PC-9 (cell line): ENCODE measurements at regions not wholly inside any gene's neighbourhood (a gene's known extent, or its start where the extent isn't known, plus 50 kb on each side); places are given as distances from the start of the nearest gene placed in this dataset.

Experiments used
- BruUV-seq: library from RNA; stranded (reverse); fragments of 400-500 nt; replicated peaks from 2 replicates; lab custom pipeline; 2021; lab: Mats Ljungman, UMichigan
- CTCF ChIA-PET: fragments of 300-600 bp; sonication (Branson Sonifier 250); formaldehyde crosslinking; loops from one replicate; lab custom pipeline; 2022; ENCODE audit warnings: antibody characterized with exemption; lab: Charles Lee
- POLR2A ChIA-PET: fragments of 300-600 bp; sonication (Branson Sonifier 250); formaldehyde crosslinking; loops from one replicate; lab custom pipeline; 2022; ENCODE audit warnings: antibody characterized with exemption; ENCODE audit not compliant: unreplicated experiment; lab: Charles Lee
- DNase-seq, 2 experiments: peaks; one replicate each; pipeline versions ENCODE4 v3.0.0 to v3.0.0-alpha.2; 2015 to 2022; ENCODE audit warnings: mixed read lengths in 1 of 2
- H2AFZ ChIP-seq: fragments of 200-600 bp; sonication (generic); 2 replicates; pipeline ENCODE4 v1.8.1; 2017; ENCODE audit warnings: antibody characterized with exemption
- H3F3A ChIP-seq: fragments of 200-600 bp; sonication (generic); 2 replicates; pipeline ENCODE4 v1.8.1; 2017; ENCODE audit warnings: antibody characterized with exemption, mild to moderate bottlenecking, low read depth; ENCODE audit not compliant: insufficient read depth
- H3K27ac ChIP-seq: fragments of 200-600 bp; sonication (generic); 2 replicates; pipeline ENCODE4 v1.6.1; 2016; ENCODE audit warnings: mixed run types
- H3K27me3 ChIP-seq: fragments of 200-600 bp; sonication (generic); 2 replicates; pipeline ENCODE4 v1.6.1; 2016; ENCODE audit warnings: low read depth, mixed run types; ENCODE audit not compliant: insufficient read depth
- H3K36me3 ChIP-seq: fragments of 200-600 bp; sonication (generic); 2 replicates; pipeline ENCODE4 v1.6.1; 2016; ENCODE audit warnings: low read depth, mixed run types
- H3K4me1 ChIP-seq: fragments of 200-600 bp; sonication (generic); replicated peaks from 2 replicates; pipeline ENCODE4 v1.6.1; 2016; ENCODE audit warnings: mixed run types; ENCODE audit not compliant: insufficient read depth
- H3K4me2 ChIP-seq: fragments of 200-600 bp; sonication (generic); 2 replicates; pipeline ENCODE4 v1.6.1; 2017; ENCODE audit warnings: mixed run types
- H3K4me3 ChIP-seq: fragments of 200-600 bp; sonication (generic); 2 replicates; pipeline ENCODE4 v1.6.1; 2016; ENCODE audit warnings: mixed run types
- H3K79me2 ChIP-seq: fragments of 200-600 bp; sonication (generic); 2 replicates; pipeline ENCODE4 v1.6.1; 2017; ENCODE audit warnings: low read depth, mixed run types
- H3K9me2 ChIP-seq: fragments of 200-600 bp; sonication (generic); 2 replicates; pipeline ENCODE4 v1.8.1; 2017; ENCODE audit warnings: mild to moderate bottlenecking; ENCODE audit not compliant: insufficient read depth
- H3K9me3 ChIP-seq: fragments of 200-600 bp; sonication (generic); 2 replicates; pipeline ENCODE4 v1.8.1; 2016; ENCODE audit warnings: low read depth; ENCODE audit not compliant: insufficient read depth
- H4K20me1 ChIP-seq: fragments of 200-600 bp; sonication (generic); 2 replicates; pipeline ENCODE4 v1.8.1; 2017; ENCODE audit not compliant: insufficient read depth
- EZH2 ChIP-seq: fragments of 200-600 bp; sonication (generic); IDR thresholded peaks from 2 replicates; pipeline ENCODE4 v1.8.0; 2017; ENCODE audit warnings: antibody characterized with exemption, low read depth
- intact Hi-C: fragments of 100-400 bp; cut with micrococcal nuclease; formaldehyde crosslinking; loops from one replicate; pipeline ENCODE4 v1.10.0; 2022; ENCODE audit not compliant: unreplicated experiment
- TF ChIP-seq, protein P1 (sequence below): fragments of 200-600 bp; sonication (generic); conservative IDR thresholded peaks from 2 replicates; pipeline ENCODE4 v1.6.1; 2017; ENCODE audit warnings: mixed run types, antibody characterized with exemption, mild to moderate bottlenecking, moderate library complexity

DNA sequence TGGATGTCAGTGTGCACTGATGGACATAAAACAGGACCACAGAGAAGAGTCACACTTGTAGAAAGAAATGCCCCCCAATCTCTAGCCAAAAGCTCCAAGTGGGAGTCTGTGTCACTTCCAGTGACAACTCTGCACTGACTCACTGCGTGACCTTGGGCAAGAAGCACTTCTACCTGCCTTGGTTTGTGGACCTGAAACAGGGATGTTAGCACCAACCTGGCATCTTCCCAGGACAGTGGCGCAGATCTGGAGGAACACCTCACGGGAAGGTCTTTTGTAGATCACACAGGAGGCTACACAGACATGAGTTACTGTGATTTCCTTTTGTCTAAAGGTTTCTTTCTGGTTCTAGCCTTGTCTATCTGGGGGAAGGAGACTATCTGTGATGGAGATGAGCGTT lies 80.5 kb upstream of the DHRSX start:
- H3K4me1 ChIP-seq: no peaks in the 10 kb centered on the region
- H3K4me3 ChIP-seq: no peak overlapping the region
- H3K9me3 ChIP-seq: no peaks in the 10 kb centered on the region
- TF ChIP-seq, protein P1, sequence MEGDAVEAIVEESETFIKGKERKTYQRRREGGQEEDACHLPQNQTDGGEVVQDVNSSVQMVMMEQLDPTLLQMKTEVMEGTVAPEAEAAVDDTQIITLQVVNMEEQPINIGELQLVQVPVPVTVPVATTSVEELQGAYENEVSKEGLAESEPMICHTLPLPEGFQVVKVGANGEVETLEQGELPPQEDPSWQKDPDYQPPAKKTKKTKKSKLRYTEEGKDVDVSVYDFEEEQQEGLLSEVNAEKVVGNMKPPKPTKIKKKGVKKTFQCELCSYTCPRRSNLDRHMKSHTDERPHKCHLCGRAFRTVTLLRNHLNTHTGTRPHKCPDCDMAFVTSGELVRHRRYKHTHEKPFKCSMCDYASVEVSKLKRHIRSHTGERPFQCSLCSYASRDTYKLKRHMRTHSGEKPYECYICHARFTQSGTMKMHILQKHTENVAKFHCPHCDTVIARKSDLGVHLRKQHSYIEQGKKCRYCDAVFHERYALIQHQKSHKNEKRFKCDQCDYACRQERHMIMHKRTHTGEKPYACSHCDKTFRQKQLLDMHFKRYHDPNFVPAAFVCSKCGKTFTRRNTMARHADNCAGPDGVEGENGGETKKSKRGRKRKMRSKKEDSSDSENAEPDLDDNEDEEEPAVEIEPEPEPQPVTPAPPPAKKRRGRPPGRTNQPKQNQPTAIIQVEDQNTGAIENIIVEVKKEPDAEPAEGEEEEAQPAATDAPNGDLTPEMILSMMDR: no peak
- TF ChIP-seq EZH2: no peak
- intact Hi-C loops: no loop called here
- ChIA-PET CTCF (no interaction called here), POLR2A (no interaction called here)
- H3K36me3 ChIP-seq: no peaks in the 10 kb centered on the region
- H3K4me2 ChIP-seq: no peak overlapping the region
- H3K79me2 ChIP-seq: no peaks in the 10 kb centered on the region
- no peaks in the 10 kb centered on the region for H3F3A ChIP-seq
- DNase-seq: no peak
- H3K9me2 ChIP-seq: no peaks in the 10 kb centered on the region
- H3K27me3 ChIP-seq: no peaks in the 10 kb centered on the region
- no peak overlapping the region for H3K27ac ChIP-seq
- H4K20me1 ChIP-seq: no peaks in the 10 kb centered on the region
- no peak overlapping the region for H2AFZ ChIP-seq
- BruUV-seq: no TSS peak

DNA sequence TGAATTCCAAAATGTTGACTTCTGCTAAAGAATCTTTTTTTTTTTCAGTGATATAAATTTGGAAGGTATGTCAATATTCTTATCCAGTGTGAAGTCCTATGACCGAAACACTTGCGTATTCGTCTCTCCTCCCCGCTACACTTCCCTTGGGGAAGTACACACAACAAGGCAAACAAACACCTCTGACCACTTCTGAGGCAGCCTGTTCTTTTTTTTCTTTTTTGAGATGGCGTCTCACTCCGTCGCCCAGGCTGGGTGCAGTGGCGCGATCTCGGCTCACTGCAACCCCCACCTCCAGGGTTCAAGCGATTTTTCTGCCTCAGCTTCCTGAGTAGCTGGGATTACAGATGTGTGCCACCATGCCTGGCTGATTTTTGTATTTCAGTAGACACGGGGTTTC lies 78.1 kb upstream of the DHRSX start:
- Histone ChIP-seq H3K4me2 (no peak overlapping the region), H3K4me1 (no peaks in the 10 kb centered on the region), H4K20me1 (no peaks in the 10 kb centered on the region), H3K9me3 (no peaks in the 10 kb centered on the region), H2AFZ (no peak overlapping the region), H3F3A (no peaks in the 10 kb centered on the region), H3K4me3 (no peak overlapping the region), H3K27me3 (no peaks in the 10 kb centered on the region), H3K27ac (no peak overlapping the region), H3K9me2 (no peaks in the 10 kb centered on the region), H3K79me2 (no peaks in the 10 kb centered on the region), H3K36me3 (no peaks in the 10 kb centered on the region)
- TF ChIP-seq, protein P1: no peak
- no TSS peak for BruUV-seq
- ChIA-PET POLR2A (no interaction called here), CTCF (no interaction called here)
- intact Hi-C loops: no loop called here
- DNase-seq: no peak

DNA sequence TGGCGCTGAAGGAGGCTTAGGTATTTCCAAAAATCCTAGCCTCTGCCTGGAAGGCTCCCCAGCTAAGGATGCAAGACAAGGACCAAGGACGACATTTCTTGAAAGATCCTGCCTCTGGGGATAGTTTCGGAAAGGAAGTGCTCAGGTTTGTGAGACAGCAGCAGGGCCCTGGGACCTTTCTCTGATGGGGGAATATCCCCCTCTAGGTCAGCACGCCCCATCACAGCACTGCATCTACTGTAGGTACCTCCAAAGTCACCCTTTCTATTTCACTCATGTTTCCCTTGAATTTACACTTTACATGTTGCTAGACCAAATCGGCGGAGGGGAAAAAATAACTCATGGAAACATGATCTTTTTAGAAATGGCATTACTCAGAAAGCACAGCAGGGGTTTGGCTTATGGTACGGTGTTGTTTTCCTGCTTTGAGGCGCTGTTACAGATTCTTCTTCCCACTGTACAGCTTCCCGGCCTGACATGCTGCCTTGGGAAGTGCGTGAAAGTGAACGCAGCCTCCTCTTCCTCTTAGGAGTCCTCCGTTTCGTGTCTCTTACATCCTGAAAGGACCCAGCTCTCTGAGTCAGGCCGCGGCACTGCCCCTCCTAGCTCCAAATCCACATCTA lies 77.2 kb upstream of the DHRSX start:
- Histone ChIP-seq H3K79me2 (no peaks in the 10 kb centered on the region), H3K36me3 (no peaks in the 10 kb centered on the region), H2AFZ (no peak overlapping the region), H3K9me2 (no peaks in the 10 kb centered on the region), H3K4me1 (no peaks in the 10 kb centered on the region), H3K27me3 (no peaks in the 10 kb centered on the region), H3K27ac (no peak overlapping the region), H3K9me3 (no peaks in the 10 kb centered on the region), H3K4me2 (no peak overlapping the region), H3K4me3 (no peak overlapping the region), H4K20me1 (no peaks in the 10 kb centered on the region), H3F3A (no peaks in the 10 kb centered on the region)
- TF ChIP-seq, protein P1: no peak
- no peak for TF ChIP-seq EZH2
- DNase-seq: no peak
- intact Hi-C loops: no loop called here
- POLR2A ChIA-PET: no interaction called here
- CTCF ChIA-PET: no interaction called here
- no TSS peak for BruUV-seq
